Vagina (tissue), 2 donors: ENCODE measurements at regions not wholly inside any gene's neighbourhood (a gene's known extent, or its start where the extent isn't known, plus 50 kb on each side); places are given as distances from the start of the nearest gene placed in this dataset.
A peak's percentile ranks its signal among the peaks of the same experiment; 100 is the strongest.

ENCODE experiments used
- DNase-seq, 2 donors: peaks; one replicate each; pipeline ENCODE4 v3.0.0-alpha.2; 2017; ENCODE audit errors: extremely low spot score in 2 of 2
- H3K27ac ChIP-seq: fragments of 200-600 bp; sonication (generic); one replicate; pipeline ENCODE4 v1.5.1; 2019
- H3K27me3 ChIP-seq: fragments of 200-600 bp; sonication (generic); one replicate; pipeline ENCODE4 v1.5.1; 2019
- H3K36me3 ChIP-seq, 2 donors: fragments of 200-600 bp; sonication (generic); one replicate each; pipeline ENCODE4 v1.5.1; 2017 to 2019
- H3K4me1 ChIP-seq: fragments of 200-600 bp; sonication (generic); one replicate; pipeline ENCODE4 v1.5.1; 2019
- H3K4me3 ChIP-seq, 2 donors: fragments of 200-600 bp; sonication (generic); 1 replicate in 1 of 2; 2 replicates in 1 of 2; pipeline ENCODE4 v1.5.1; 2016 to 2019
- H3K9me3 ChIP-seq: fragments of 200-600 bp; sonication (generic); one replicate; pipeline ENCODE4 v1.5.1; 2019
- POLR2A ChIP-seq, 2 donors: fragments of 450-650 bp; IDR thresholded peaks; one replicate each; pipeline ENCODE4 v1.6.1; 2017; ENCODE audit warnings: antibody characterized with exemption in 2 of 2, mild to moderate bottlenecking in 2 of 2, moderate library complexity in 2 of 2
- POLR2AphosphoS5 ChIP-seq, 2 donors: sonication (generic); formaldehyde crosslinking; IDR thresholded peaks; one replicate each; pipeline ENCODE4 v1.9.0; 2017; ENCODE audit warnings: antibody characterized with exemption in 2 of 2, mild to moderate bottlenecking in 2 of 2, low read depth in 1 of 2; ENCODE audit not compliant: insufficient read depth in 1 of 2
- intact Hi-C: fragments of 100-400 bp; cut with DNase I; formaldehyde crosslinking; loops from one replicate; pipeline ENCODE4 v1.15.1; 2023
- TF ChIP-seq, protein P1 (sequence below), 3 experiments: fragments of 450-650 bp in 2 of 3; fragments of 200-600 bp in 1 of 3; sonication (generic) in 1 of 3; IDR thresholded peaks; one replicate each; pipeline ENCODE4 v1.5.1; 2017 to 2019; ENCODE audit warnings: antibody characterized with exemption in 3 of 3, mild to moderate bottlenecking in 2 of 3, moderate library complexity in 2 of 3

DNA sequence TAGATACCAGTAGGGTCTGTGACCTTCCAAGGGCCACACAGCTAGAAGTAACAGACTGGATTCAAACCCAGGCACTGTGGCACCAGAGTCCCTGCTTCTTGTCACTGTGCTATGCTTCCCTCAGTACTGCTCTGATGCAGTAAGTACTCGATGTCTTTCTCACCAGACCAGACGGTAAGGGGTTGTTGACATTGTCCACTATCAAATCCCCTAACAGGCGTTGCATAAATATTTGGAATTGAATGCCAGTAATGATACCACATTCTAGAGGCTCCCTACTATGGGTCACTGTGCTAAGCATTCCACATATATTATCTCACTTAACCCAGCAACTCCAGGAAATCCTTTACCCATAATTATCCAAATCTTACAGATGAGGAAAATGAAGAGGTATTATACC, 223.1 kb downstream of the C1D start:
- H3K27ac ChIP-seq = no peak overlapping the region
- TF ChIP-seq, protein P1, sequence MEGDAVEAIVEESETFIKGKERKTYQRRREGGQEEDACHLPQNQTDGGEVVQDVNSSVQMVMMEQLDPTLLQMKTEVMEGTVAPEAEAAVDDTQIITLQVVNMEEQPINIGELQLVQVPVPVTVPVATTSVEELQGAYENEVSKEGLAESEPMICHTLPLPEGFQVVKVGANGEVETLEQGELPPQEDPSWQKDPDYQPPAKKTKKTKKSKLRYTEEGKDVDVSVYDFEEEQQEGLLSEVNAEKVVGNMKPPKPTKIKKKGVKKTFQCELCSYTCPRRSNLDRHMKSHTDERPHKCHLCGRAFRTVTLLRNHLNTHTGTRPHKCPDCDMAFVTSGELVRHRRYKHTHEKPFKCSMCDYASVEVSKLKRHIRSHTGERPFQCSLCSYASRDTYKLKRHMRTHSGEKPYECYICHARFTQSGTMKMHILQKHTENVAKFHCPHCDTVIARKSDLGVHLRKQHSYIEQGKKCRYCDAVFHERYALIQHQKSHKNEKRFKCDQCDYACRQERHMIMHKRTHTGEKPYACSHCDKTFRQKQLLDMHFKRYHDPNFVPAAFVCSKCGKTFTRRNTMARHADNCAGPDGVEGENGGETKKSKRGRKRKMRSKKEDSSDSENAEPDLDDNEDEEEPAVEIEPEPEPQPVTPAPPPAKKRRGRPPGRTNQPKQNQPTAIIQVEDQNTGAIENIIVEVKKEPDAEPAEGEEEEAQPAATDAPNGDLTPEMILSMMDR (IDR thresholded peaks at IDR 0.05) = no peak
- no peak for TF ChIP-seq POLR2AphosphoS5 (IDR thresholded peaks at IDR 0.05; ENCODE audit: insufficient read depth in 1 of 2, low read depth in 1 of 2)
- TF ChIP-seq POLR2A (IDR thresholded peaks at IDR 0.05) = no peak

DNA sequence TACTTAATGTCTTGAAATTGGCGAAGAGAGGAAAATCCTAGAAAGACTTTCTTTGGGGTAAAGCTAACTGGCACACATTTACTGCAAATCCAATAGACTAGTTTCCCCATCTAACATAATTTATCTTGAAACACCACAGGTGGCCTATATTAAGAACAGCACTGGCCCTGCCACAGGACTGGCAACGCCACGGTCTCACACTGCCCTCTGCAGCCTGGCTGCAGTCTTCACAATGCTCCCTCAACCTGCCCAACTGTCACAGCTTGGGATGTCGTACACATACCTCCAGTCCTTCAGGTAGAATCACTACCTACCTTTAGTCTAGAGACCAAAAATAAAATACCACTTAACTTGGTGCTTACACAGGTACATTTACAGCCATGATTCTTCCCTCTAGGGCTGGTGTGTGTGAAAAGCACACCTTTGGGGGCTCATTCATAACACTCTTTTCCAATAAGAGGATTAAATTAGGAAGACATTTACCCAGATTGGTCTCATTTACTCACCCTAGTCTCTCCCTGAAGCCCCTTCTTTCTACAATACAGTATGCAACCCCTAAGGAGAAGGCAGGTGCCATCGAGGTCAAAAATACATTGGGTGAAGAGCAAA, 222.2 kb downstream of the C1D start:
- Histone ChIP-seq H3K27me3 (no peaks in the 10 kb centered on the region), H3K4me3 (no peak overlapping the region), H3K9me3 (no peaks in the 10 kb centered on the region), H3K27ac (no peak overlapping the region), H3K36me3 (no peaks in the 10 kb centered on the region), H3K4me1 (no peaks in the 10 kb centered on the region)
- TF ChIP-seq, protein P1 (IDR thresholded peaks at IDR 0.05) = peak; percentile 49 to 77 (median 62)
- peak in 1 of 2 donors; percentile 56 for TF ChIP-seq POLR2AphosphoS5 (IDR thresholded peaks at IDR 0.05; ENCODE audit: insufficient read depth in 1 of 2, low read depth in 1 of 2)
- no peak for TF ChIP-seq POLR2A (IDR thresholded peaks at IDR 0.05)
- no peak for DNase-seq
- intact Hi-C loops = loop anchor here (5.0 kb wide), 1 partner anchor 1408 kb away; no protein-coding TSS in a partner anchor

More for the DNA sequence above, 223.1 kb downstream of the C1D start:
- intact Hi-C loops = loop anchor here (5.0 kb wide), 1 partner anchor 1407 kb away; no protein-coding TSS in a partner anchor
- no peak overlapping the region for H3K4me3 ChIP-seq
- H3K9me3 ChIP-seq = no peaks in the 10 kb centered on the region
- no peak for DNase-seq
- H3K27me3 ChIP-seq = no peaks in the 10 kb centered on the region
- no peaks in the 10 kb centered on the region for H3K36me3 ChIP-seq
- no peaks in the 10 kb centered on the region for H3K4me1 ChIP-seq

DNA sequence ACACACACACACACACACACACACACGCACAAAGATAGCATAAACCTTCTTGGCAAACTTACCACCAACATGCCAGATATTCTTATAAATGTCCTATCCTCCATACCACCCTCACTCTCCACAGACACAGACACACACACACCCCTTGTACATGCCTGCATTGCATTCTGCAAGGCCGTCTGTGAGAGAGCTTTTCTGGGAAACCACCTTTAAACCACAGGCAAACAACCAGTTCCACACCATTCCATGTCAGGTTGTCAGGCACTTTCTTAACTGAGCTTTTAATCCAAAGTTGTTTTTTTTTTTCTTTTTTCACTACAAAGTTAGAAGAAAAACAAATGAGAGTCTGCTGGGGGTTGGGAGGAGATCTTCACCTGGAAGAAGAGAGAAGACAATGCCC, 221.1 kb downstream of the C1D start:
- TF ChIP-seq POLR2AphosphoS5 (IDR thresholded peaks at IDR 0.05; ENCODE audit: insufficient read depth in 1 of 2, low read depth in 1 of 2) = no peak
- TF ChIP-seq POLR2A (IDR thresholded peaks at IDR 0.05) = no peak
- TF ChIP-seq, protein P1 (IDR thresholded peaks at IDR 0.05) = no peak
- Histone ChIP-seq H3K9me3 (no peaks in the 10 kb centered on the region), H3K36me3 (no peaks in the 10 kb centered on the region), H3K27me3 (no peaks in the 10 kb centered on the region), H3K4me3 (no peak overlapping the region), H3K27ac (no peak overlapping the region), H3K4me1 (peaks cover 5% of the 10 kb centered on the region)
- intact Hi-C loops = loop anchor here (5.0 kb wide), 1 partner anchor 1409 kb away; no protein-coding TSS in a partner anchor
- DNase-seq = no peak

DNA sequence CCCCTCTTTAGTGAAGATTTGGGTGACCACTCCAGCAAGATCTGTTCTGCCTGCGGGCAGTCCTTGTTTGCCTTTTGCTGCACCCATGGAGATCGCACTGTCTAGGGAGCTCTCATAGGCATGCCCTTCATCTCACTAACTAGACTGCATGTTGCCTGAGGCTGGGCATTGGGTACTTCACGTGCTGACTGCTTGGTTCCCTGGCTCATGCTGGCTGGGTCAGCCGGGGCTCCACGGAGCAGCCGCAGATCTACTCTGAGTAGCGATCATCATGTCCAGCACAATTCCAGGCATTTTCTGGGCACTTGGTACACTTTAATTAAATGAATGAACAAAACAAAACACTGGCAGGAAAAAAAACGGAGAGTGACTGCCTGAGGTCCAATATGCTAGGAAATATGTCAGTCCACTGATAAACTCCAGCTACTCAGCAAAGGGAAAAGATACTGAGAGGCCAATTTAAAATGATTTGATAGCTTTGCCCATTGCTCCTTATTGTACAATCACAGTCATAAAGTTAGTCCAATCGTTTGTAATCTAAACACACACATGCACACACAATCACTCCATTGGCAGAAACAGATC, 220.3 kb downstream of the C1D start:
- H3K36me3 ChIP-seq = no peaks in the 10 kb centered on the region
- no peak overlapping the region for H3K4me3 ChIP-seq
- no peaks in the 10 kb centered on the region for H3K9me3 ChIP-seq
- no peak overlapping the region for H3K27ac ChIP-seq
- intact Hi-C loops = loop anchor here (5.0 kb wide), 1 partner anchor 1410 kb away; no protein-coding TSS in a partner anchor
- H3K4me1 ChIP-seq = peaks cover 5% of the 10 kb centered on the region
- no peaks in the 10 kb centered on the region for H3K27me3 ChIP-seq
- TF ChIP-seq POLR2AphosphoS5 (IDR thresholded peaks at IDR 0.05; ENCODE audit: insufficient read depth in 1 of 2, low read depth in 1 of 2) = no peak
- no peak for TF ChIP-seq POLR2A (IDR thresholded peaks at IDR 0.05)
- TF ChIP-seq, protein P1 (IDR thresholded peaks at IDR 0.05) = no peak
- DNase-seq = no peak

DNA sequence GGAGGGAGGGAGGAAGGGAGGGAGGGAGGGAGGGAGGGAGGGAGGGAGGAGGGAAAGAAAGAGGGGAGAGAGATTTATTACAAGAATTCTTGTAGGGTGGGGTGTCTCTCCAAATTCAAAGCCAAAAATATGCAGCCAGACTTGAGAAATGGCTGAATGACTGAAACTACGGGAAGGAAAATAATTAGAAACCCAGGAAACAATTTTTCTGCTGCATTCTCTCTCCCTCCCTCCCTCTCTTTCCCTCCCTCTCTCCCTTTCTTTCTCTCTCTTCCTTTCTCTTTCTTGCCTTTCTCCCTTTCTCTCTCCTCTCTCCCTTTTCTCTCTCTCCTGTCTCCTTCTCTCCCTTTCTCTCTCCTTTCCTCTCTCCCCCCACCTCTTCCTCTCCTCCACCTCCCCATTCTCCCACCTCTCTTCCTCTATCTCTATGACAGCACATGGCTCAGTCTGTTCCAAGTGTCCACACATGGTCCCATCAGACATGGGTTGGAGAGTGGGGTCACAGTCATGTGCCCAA, 218.7 kb downstream of the C1D start:
- Histone ChIP-seq H3K4me3 (no peak overlapping the region), H3K4me1 (peaks cover 5% of the 10 kb centered on the region), H3K27me3 (no peaks in the 10 kb centered on the region), H3K9me3 (no peaks in the 10 kb centered on the region), H3K36me3 (no peaks in the 10 kb centered on the region), H3K27ac (no peak overlapping the region)
- TF ChIP-seq, protein P1 (IDR thresholded peaks at IDR 0.05) = no peak
- intact Hi-C loops = loop anchor here (5.0 kb wide), 1 partner anchor 1412 kb away; no protein-coding TSS in a partner anchor
- no peak for DNase-seq
